Cardiac septum (tissue), 1 donor: ENCODE measurements at regions not wholly inside any gene's neighbourhood (a gene's known extent, or its start where the extent isn't known, plus 50 kb on each side); places are given as distances from the start of the nearest gene placed in this dataset.

ENCODE experiments used
- DNase-seq: peaks from one replicate; pipeline ENCODE4 v3.0.0-alpha.2; 2020; ENCODE audit warnings: low spot score
- intact Hi-C: fragments of 100-400 bp; cut with DNase I; formaldehyde crosslinking; loops from one replicate; pipeline ENCODE4 v1.14.0; 2022
- donor health status: DM: no; HTN: no; CAD: no.

GRCh38 chr4:53682908-53683307, 91.6 kb upstream of the LNX1 start:
- no peak for DNase-seq
- intact Hi-C loops = no loop called here

- intact Hi-C loops = no loop called here
- DNase-seq = no peak
Observed at GRCh38 chr4:53682196-53682595, 90.9 kb upstream of the LNX1 start.

- intact Hi-C loops = no loop called here
- no peak for DNase-seq
Observed at GRCh38 chr4:53680598-53680997, 89.3 kb upstream of the LNX1 start.

- intact Hi-C loops = no loop called here
- no peak for DNase-seq
Observed at GRCh38 chr4:53680168-53680567, 88.9 kb upstream of the LNX1 start.

GRCh38 chr4:53676402-53676871, 85.2 kb upstream of the LNX1 start:
- intact Hi-C loops = no loop called here
- DNase-seq = no peak

GRCh38 chr4:53674903-53675302, 83.6 kb upstream of the LNX1 start:
- intact Hi-C loops = no loop called here
- no peak for DNase-seq

GRCh38 chr4:53672873-53673272, 81.6 kb upstream of the LNX1 start:
- DNase-seq = no peak
- intact Hi-C loops = no loop called here

GRCh38 chr4:53671757-53672156, 80.5 kb upstream of the LNX1 start:
- intact Hi-C loops = no loop called here
- DNase-seq = no peak

- intact Hi-C loops = no loop called here
- DNase-seq = no peak
Observed at GRCh38 chr4:53659737-53660136, 68.5 kb upstream of the LNX1 start.

GRCh38 chr4:53659112-53659511, 67.8 kb upstream of the LNX1 start:
- no peak for DNase-seq
- intact Hi-C loops = no loop called here

GRCh38 chr4:53658029-53658428, 66.7 kb upstream of the LNX1 start:
- DNase-seq = no peak
- intact Hi-C loops = no loop called here

GRCh38 chr4:53656421-53656981, 65.2 kb upstream of the LNX1 start:
- intact Hi-C loops = no loop called here
- no peak for DNase-seq

- intact Hi-C loops = no loop called here
Observed at GRCh38 chr4:53654300-53654758, 63.0 kb upstream of the LNX1 start.

GRCh38 chr4:53653484-53654053, 62.3 kb upstream of the LNX1 start:
- no peak for DNase-seq
- intact Hi-C loops = no loop called here

More at GRCh38 chr4:53654300-53654758, 63.0 kb upstream of the LNX1 start:
- no peak for DNase-seq

GRCh38 chr4:53651156-53651735, 60.0 kb upstream of the LNX1 start:
- intact Hi-C loops = no loop called here
- DNase-seq = no peak

- DNase-seq = no peak
- intact Hi-C loops = loop anchor here (10.0 kb wide), 1 partner anchor 95 kb away; no protein-coding TSS in a partner anchor
Observed at GRCh38 chr4:53649357-53649756, 58.1 kb upstream of the LNX1 start.

- intact Hi-C loops = loop anchor here (10.0 kb wide), 1 partner anchor 93 kb away; no protein-coding TSS in a partner anchor
Observed at GRCh38 chr4:53647547-53647946, 56.3 kb upstream of the LNX1 start.

GRCh38 chr4:53646795-53647194, 55.5 kb upstream of the LNX1 start:
- DNase-seq = no peak
- intact Hi-C loops = loop anchor here (10.0 kb wide), 1 partner anchor 92 kb away; no protein-coding TSS in a partner anchor

More at GRCh38 chr4:53647547-53647946, 56.3 kb upstream of the LNX1 start:
- DNase-seq = no peak

GRCh38 chr4:53645108-53645507, 53.8 kb upstream of the LNX1 start:
- DNase-seq = no peak
- intact Hi-C loops = loop anchor here (10.0 kb wide), 1 partner anchor 90 kb away; no protein-coding TSS in a partner anchor

- intact Hi-C loops = loop anchor here (10.0 kb wide), 1 partner anchor 90 kb away; no protein-coding TSS in a partner anchor
- DNase-seq = no peak
Observed at GRCh38 chr4:53644607-53645006, 53.3 kb upstream of the LNX1 start.
